ENCODE measurements at regions not wholly inside any gene's neighbourhood (a gene's known extent, or its start where the extent isn't known, plus 50 kb on each side); places are given as distances from the start of the nearest gene placed in this dataset.
A peak's percentile ranks its signal among the peaks of the same experiment; 100 is the strongest.

- no peak for DNase-seq
Measured at GRCh38 chr3:56862352-56863062, 60.8 kb upstream of the ARHGEF3 start.

- DNase-seq: no peak
Measured at GRCh38 chr3:56861511-56861910, 59.8 kb upstream of the ARHGEF3 start.

GRCh38 chr3:56860939-56861338, 59.2 kb upstream of the ARHGEF3 start:
- DNase-seq: peak in 1 of 6 experiments; percentile 2

GRCh38 chr3:56860351-56860750, 58.6 kb upstream of the ARHGEF3 start:
- DNase-seq: no peak

- no peak for DNase-seq
Measured at GRCh38 chr3:56858331-56858730, 56.6 kb upstream of the ARHGEF3 start.

- DNase-seq: no peak
Measured at GRCh38 chr3:56857178-56857577, 55.4 kb upstream of the ARHGEF3 start.

GRCh38 chr3:56856752-56857151, 55.0 kb upstream of the ARHGEF3 start:
- no peak for DNase-seq

GRCh38 chr3:56855856-56856512, 54.2 kb upstream of the ARHGEF3 start:
- DNase-seq: no peak

GRCh38 chr3:56854856-56855611, 53.3 kb upstream of the ARHGEF3 start:
- no peak for DNase-seq

GRCh38 chr3:56851966-56852884, 50.5 kb upstream of the ARHGEF3 start:
- DNase-seq: no peak

Data from stimulated activated naive CD4-positive, alpha-beta T cell (primary cell).